Upper lobe of right lung (tissue), 1 donor: ENCODE measurements at regions not wholly inside any gene's neighbourhood (a gene's known extent, or its start where the extent isn't known, plus 50 kb on each side); places are given as distances from the start of the nearest gene placed in this dataset.

ENCODE experiments used
- ATAC-seq: fragments of 200-7000 bp; cut with Tn5 transposase; one replicate; pipeline ENCODE4 v1.9.1; 2020; ENCODE audit warnings: mild to moderate bottlenecking, moderate library complexity
- DNase-seq: peaks from one replicate; pipeline ENCODE4 v3.0.0-alpha.2; 2020
- H3K27ac ChIP-seq: fragments of 200-600 bp; one replicate; pipeline ENCODE4 v1.8.0; 2022
- H3K27me3 ChIP-seq: fragments of 200-600 bp; one replicate; pipeline ENCODE4 v1.8.0; 2022; ENCODE audit warnings: mild to moderate bottlenecking
- H3K36me3 ChIP-seq: fragments of 200-600 bp; one replicate; pipeline ENCODE4 v1.8.0; 2022
- H3K4me1 ChIP-seq: fragments of 200-600 bp; one replicate; pipeline ENCODE4 v1.8.0; 2022
- H3K4me3 ChIP-seq: fragments of 200-600 bp; one replicate; pipeline ENCODE4 v1.8.0; 2022; ENCODE audit warnings: mild to moderate bottlenecking
- H3K9me3 ChIP-seq: fragments of 200-600 bp; one replicate; pipeline ENCODE4 v1.8.0; 2022
- CTCF ChIP-seq: fragments of 200-600 bp; IDR thresholded peaks from one replicate; pipeline ENCODE4 v1.8.0; 2022; ENCODE audit warnings: antibody characterized with exemption
- intact Hi-C: fragments of 100-400 bp; cut with DNase I; formaldehyde crosslinking; loops from one replicate; pipeline ENCODE4 v1.11.0; 2022
- donor health status: DM: no; HTN: yes; CAD: no; lungs with severe emphysema.

- ATAC-seq (no peak), DNase-seq (no peak)
- Histone ChIP-seq H3K9me3 (no peaks in the 10 kb centered on the region), H3K27me3 (no peaks in the 10 kb centered on the region), H3K4me1 (no peaks in the 10 kb centered on the region), H3K4me3 (no peak overlapping the region), H3K36me3 (no peaks in the 10 kb centered on the region), H3K27ac (no peak overlapping the region)
- intact Hi-C loops, result no loop called here
- TF ChIP-seq CTCF, result no peak
Observed at GRCh38 chr13:100946588-100946987, 272.0 kb upstream of the TMTC4 start.

DNA sequence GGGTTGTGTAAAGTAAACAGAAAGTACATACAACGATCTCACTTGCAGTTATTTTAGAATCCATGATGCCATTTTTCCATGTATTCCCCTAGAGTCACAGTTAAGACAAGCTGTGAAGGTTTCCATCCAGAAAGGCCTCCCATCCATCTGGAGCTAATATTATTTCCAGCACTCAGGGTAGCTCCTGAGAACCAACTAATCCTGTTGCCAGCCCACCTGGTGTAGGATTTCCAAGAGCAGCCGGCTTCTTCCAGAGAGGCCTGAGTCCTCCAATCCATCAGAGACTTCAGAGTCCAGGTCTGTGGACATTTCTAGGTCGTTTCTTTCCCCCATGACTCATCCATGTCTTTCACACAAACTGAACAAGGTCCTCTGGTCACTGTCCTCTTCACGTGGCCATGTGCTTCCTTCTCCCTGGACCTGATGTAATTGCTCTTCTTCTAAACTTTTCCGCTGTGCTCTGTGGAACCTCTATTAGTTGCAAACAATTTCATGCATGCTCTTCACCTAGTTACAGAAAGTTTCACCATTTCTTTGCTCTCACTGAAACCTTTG, 270.3 kb upstream of the TMTC4 start:
- DNase-seq (no peak), ATAC-seq (no peak)
- Histone ChIP-seq H3K9me3 (no peaks in the 10 kb centered on the region), H3K4me3 (no peak overlapping the region), H3K4me1 (no peaks in the 10 kb centered on the region), H3K27ac (no peak overlapping the region), H3K27me3 (no peaks in the 10 kb centered on the region), H3K36me3 (no peaks in the 10 kb centered on the region)
- intact Hi-C loops, result no loop called here
- TF ChIP-seq CTCF, result no peak

DNA sequence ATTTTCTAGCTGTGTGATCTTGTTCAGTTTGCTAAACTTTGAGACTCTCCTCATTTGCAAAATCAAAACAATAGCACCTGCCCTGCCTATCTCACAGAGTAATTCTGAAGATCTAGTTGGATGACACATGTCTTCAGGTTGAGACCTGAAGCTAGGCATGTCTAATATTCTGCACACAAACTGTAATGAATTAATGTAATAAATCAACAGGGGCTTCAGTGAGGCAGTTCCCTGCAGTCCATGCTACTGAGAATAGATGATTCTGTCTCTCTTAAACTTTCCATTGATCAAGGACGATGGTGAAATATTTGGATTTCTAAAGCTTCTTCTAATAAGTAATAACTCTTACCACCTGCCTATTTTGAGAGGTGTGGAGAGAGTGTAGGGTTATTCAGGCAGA, 268.1 kb upstream of the TMTC4 start:
- DNase-seq, result no peak
- H3K27ac ChIP-seq, result no peak overlapping the region
- H3K27me3 ChIP-seq, result no peaks in the 10 kb centered on the region
- ATAC-seq, result no peak
- intact Hi-C loops, result no loop called here
- no peaks in the 10 kb centered on the region for H3K4me1 ChIP-seq
- no peaks in the 10 kb centered on the region for H3K9me3 ChIP-seq
- H3K4me3 ChIP-seq, result no peak overlapping the region
- no peaks in the 10 kb centered on the region for H3K36me3 ChIP-seq
- no peak for TF ChIP-seq CTCF

DNA sequence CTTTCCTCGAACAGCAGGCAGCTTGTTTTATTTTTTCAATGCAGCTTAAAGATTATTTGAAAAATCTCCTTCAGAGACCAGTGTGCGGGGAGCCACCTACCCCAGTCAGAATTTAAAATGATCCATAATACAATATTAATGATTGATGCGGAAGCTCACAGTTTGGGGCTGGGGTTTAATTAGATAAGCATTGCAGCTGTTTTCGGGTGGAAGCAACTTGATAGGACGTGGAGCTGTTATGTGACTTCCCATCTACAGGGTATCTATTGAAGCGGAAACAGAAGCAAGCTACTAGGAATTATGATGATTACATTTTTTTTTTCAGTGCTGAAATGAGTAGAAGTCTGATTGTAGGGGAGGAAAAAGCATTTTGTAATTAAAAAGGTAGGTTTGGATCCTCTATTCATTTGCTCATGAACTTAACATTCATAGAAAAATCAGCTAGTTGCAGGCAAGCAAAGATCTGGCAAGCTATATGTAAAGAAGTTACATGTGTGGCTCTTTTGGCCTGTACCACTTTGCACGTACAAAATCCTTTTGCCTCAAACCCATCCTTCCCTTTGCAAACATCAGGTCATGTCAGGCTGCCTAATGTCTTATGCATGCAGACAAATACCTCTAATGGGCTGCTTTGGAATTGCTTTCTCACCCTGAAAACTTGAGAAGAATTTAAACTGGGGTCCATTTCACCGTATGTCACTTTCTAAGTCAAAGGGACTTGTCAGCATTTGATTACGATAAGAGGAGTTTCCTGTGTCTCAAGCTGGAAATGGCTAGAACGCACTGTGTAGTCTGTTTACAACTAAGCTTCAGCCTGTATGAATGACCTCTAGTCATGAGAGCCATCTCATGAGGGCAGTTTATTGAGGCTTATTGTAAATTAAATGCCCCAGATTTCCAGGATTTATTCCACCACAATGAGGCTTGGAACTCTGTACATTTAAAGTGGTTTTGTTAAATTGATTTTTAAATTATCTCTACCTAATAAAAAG, 267.1 kb upstream of the TMTC4 start:
- H3K27ac ChIP-seq, result no peak overlapping the region

GRCh38 chr13:100940658-100941057, 266.1 kb upstream of the TMTC4 start:
- H3K27me3 ChIP-seq, result no peaks in the 10 kb centered on the region
- intact Hi-C loops, result no loop called here
- DNase-seq, result no peak

More for the DNA sequence above, 267.1 kb upstream of the TMTC4 start:
- Histone ChIP-seq H3K4me3 (no peak overlapping the region), H3K27me3 (no peaks in the 10 kb centered on the region), H3K9me3 (no peaks in the 10 kb centered on the region), H3K36me3 (no peaks in the 10 kb centered on the region), H3K4me1 (no peaks in the 10 kb centered on the region)
- no peak for ATAC-seq
- TF ChIP-seq CTCF, result no peak
- DNase-seq, result no peak
- intact Hi-C loops, result no loop called here

More at GRCh38 chr13:100940658-100941057, 266.1 kb upstream of the TMTC4 start:
- no peak overlapping the region for H3K4me3 ChIP-seq
- H3K4me1 ChIP-seq, result no peaks in the 10 kb centered on the region
- H3K36me3 ChIP-seq, result no peaks in the 10 kb centered on the region
- no peaks in the 10 kb centered on the region for H3K9me3 ChIP-seq
- H3K27ac ChIP-seq, result no peak overlapping the region
- no peak for TF ChIP-seq CTCF
- ATAC-seq, result no peak
